GM12873 (cell line): ENCODE measurements at regions not wholly inside any gene's neighbourhood (a gene's known extent, or its start where the extent isn't known, plus 50 kb on each side); places are given as distances from the start of the nearest gene placed in this dataset.

Experiments
- CTCF ChIP-seq: IDR thresholded peaks from 2 replicates; pipeline ENCODE4 v1.5.1; 2012; ENCODE audit warnings: low read depth, mild to moderate bottlenecking, moderate library complexity, low read length, control low read depth; ENCODE audit not compliant: insufficient read depth; ENCODE audit errors: missing control alignments

GRCh38 chr6:96721227-96721626 lies 116.0 kb downstream of the GPR63 start:
- TF ChIP-seq CTCF = no peak

- TF ChIP-seq CTCF = peak; percentile 42
These were observed 121.1 kb downstream of the GPR63 start for GRCh38 chr6:96716221-96716620.

GRCh38 chr6:96715608-96716007 lies 121.7 kb downstream of the GPR63 start:
- no peak for TF ChIP-seq CTCF

GRCh38 chr6:96704713-96705112 lies 132.6 kb downstream of the GPR63 start:
- no peak for TF ChIP-seq CTCF

- no peak for TF ChIP-seq CTCF
These were observed 134.7 kb downstream of the GPR63 start for GRCh38 chr6:96702626-96703025.

- no peak for TF ChIP-seq CTCF
These were observed 136.4 kb downstream of the GPR63 start for GRCh38 chr6:96700915-96701314.

GRCh38 chr6:96687121-96687520 lies 124.2 kb downstream of the FHL5 start:
- no peak for TF ChIP-seq CTCF

- no peak for TF ChIP-seq CTCF
These were observed 122.8 kb downstream of the FHL5 start for GRCh38 chr6:96685702-96686101.
